KMS-11 (cell line): ENCODE measurements at regions not wholly inside any gene's neighbourhood (a gene's known extent, or its start where the extent isn't known, plus 50 kb on each side); places are given as distances from the start of the nearest gene placed in this dataset.

Experiments used
- H2AFZ ChIP-seq: fragments of 200-600 bp; sonication (generic); 2 replicates; pipeline ENCODE4 v1.6.1; 2016; ENCODE audit warnings: antibody characterized with exemption, mixed run types, low read depth
- H3K27ac ChIP-seq: fragments of 200-600 bp; sonication (generic); 2 replicates; pipeline ENCODE4 v1.6.1; 2016; ENCODE audit warnings: mild to moderate bottlenecking, mixed run types
- H3K27me3 ChIP-seq: fragments of 200-600 bp; sonication (generic); 2 replicates; pipeline ENCODE4 v1.6.1; 2017; ENCODE audit warnings: mild to moderate bottlenecking, low read depth, mixed run types, moderate library complexity; ENCODE audit not compliant: insufficient read depth
- H3K36me3 ChIP-seq: fragments of 200-600 bp; sonication (generic); 2 replicates; pipeline ENCODE4 v1.6.1; 2017; ENCODE audit warnings: mild to moderate bottlenecking, mixed run types; ENCODE audit not compliant: insufficient read depth
- H3K4me1 ChIP-seq: fragments of 200-600 bp; sonication (generic); 2 replicates; pipeline ENCODE4 v1.6.1; 2016; ENCODE audit warnings: mild to moderate bottlenecking, low read depth, mixed run types; ENCODE audit not compliant: poor library complexity, severe bottlenecking
- H3K4me2 ChIP-seq: fragments of 200-600 bp; sonication (generic); 2 replicates; pipeline ENCODE4 v1.7.0; 2016; ENCODE audit warnings: mild to moderate bottlenecking, mixed run types
- H3K4me3 ChIP-seq: fragments of 200-600 bp; sonication (generic); IDR thresholded peaks from 2 replicates; pipeline ENCODE4 v1.6.1; 2017; ENCODE audit warnings: low read depth, low read length, mixed read lengths; ENCODE audit not compliant: insufficient read depth
- H3K79me2 ChIP-seq: fragments of 200-600 bp; sonication (generic); 2 replicates; pipeline ENCODE4 v1.6.1; 2016; ENCODE audit warnings: low read depth, mixed run types; ENCODE audit not compliant: insufficient read depth
- H3K9ac ChIP-seq: fragments of 200-600 bp; sonication (generic); 2 replicates; pipeline ENCODE4 v1.6.1; 2016; ENCODE audit warnings: mild to moderate bottlenecking, mixed run types
- H4K20me1 ChIP-seq: fragments of 200-600 bp; sonication (generic); 2 replicates; pipeline ENCODE4 v1.6.1; 2016; ENCODE audit warnings: mild to moderate bottlenecking, mixed run types; ENCODE audit not compliant: insufficient read depth
- CTCF ChIP-seq: fragments of 200-600 bp; sonication (generic); conservative IDR thresholded peaks from 2 replicates; pipeline ENCODE4 v1.6.1; 2017; ENCODE audit warnings: low read depth, mild to moderate bottlenecking, antibody characterized with exemption, low read length, moderate library complexity, mixed read lengths

DNA sequence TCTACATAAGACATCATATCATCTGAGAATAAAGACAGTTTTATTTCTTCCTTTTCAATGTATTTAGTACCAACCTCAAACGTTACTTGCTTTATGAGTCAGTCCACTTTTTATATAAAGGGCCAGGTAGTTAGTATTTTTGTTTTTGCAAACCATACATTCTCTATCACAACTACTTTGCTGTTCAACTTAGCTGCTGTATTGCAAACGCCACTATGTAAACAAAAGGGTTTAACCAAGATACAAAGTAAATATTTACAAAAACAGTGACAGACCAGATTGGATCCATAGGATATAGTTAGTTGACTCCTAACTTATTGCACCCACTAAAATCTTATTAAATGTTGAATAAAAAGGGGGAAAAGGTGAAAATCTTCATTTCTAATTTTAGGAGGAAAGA is 87.7 kb upstream of the FOXG1 start:
- H3K4me2 ChIP-seq, result no peak overlapping the region
- H3K79me2 ChIP-seq, result no peaks in the 10 kb centered on the region
- no peak overlapping the region for H2AFZ ChIP-seq
- H3K9ac ChIP-seq, result no peak overlapping the region
- no peaks in the 10 kb centered on the region for H3K27me3 ChIP-seq
- H3K4me3 ChIP-seq, result no peak overlapping the region
- no peak for TF ChIP-seq CTCF
- no peaks in the 10 kb centered on the region for H3K4me1 ChIP-seq
- H4K20me1 ChIP-seq, result no peaks in the 10 kb centered on the region
- H3K36me3 ChIP-seq, result no peaks in the 10 kb centered on the region
- no peak overlapping the region for H3K27ac ChIP-seq

DNA sequence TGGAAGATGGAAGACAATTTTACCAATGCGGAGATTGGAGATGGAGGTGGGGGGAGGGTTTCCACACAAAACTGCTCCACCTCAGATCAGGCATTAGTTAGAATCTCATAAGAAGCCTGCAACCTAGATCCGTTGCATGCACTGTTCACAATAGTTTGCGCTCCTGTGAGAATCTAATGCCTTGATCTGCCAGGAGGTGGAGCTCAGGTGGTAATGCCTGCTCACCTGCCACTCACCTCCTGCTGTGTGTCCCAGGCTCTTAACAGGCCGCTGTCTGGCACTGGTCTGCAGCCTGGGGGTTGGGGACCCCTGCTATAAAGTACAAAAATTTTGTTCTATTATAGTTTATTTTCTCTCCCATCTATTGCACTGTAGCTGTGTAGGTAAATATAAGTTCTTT is 84.9 kb upstream of the FOXG1 start:
- no peaks in the 10 kb centered on the region for H3K4me1 ChIP-seq
- H3K4me2 ChIP-seq, result no peak overlapping the region
- no peak overlapping the region for H3K27ac ChIP-seq
- H3K36me3 ChIP-seq, result no peaks in the 10 kb centered on the region
- H3K4me3 ChIP-seq, result no peak overlapping the region
- no peaks in the 10 kb centered on the region for H3K79me2 ChIP-seq
- no peak overlapping the region for H2AFZ ChIP-seq
- no peak overlapping the region for H3K9ac ChIP-seq
- no peak for TF ChIP-seq CTCF
- H3K27me3 ChIP-seq, result no peaks in the 10 kb centered on the region
- no peaks in the 10 kb centered on the region for H4K20me1 ChIP-seq

- no peak for TF ChIP-seq CTCF
- no peak overlapping the region; the same call in 1 of the 2 replicates for H3K4me2 ChIP-seq
- no peak overlapping the region for H3K27ac ChIP-seq
- H3K4me1 ChIP-seq, result peaks cover 34% of the 10 kb centered on the region
- H3K27me3 ChIP-seq, result no peaks in the 10 kb centered on the region
- H3K4me3 ChIP-seq, result no peak overlapping the region
- H3K9ac ChIP-seq, result no peak overlapping the region
- no peaks in the 10 kb centered on the region for H4K20me1 ChIP-seq
- H3K36me3 ChIP-seq, result no peaks in the 10 kb centered on the region
- no peaks in the 10 kb centered on the region for H3K79me2 ChIP-seq
- H2AFZ ChIP-seq, result no peak overlapping the region
These were observed 76.4 kb upstream of the FOXG1 start for GRCh38 chr14:28690029-28690692.

- peaks cover 7% of the 10 kb centered on the region for H3K4me1 ChIP-seq
- H3K9ac ChIP-seq, result no peak overlapping the region
- H3K4me3 ChIP-seq, result no peak overlapping the region
- H2AFZ ChIP-seq, result no peak overlapping the region
- no peaks in the 10 kb centered on the region for H3K79me2 ChIP-seq
- H4K20me1 ChIP-seq, result no peaks in the 10 kb centered on the region
- no peaks in the 10 kb centered on the region for H3K36me3 ChIP-seq
- H3K27me3 ChIP-seq, result no peaks in the 10 kb centered on the region
- no peak for TF ChIP-seq CTCF
- H3K4me2 ChIP-seq, result no peak overlapping the region
- no peak overlapping the region for H3K27ac ChIP-seq
These were observed 71.5 kb upstream of the FOXG1 start for GRCh38 chr14:28695109-28695508.
